ENCODE measurements at regions not wholly inside any gene's neighbourhood (a gene's known extent, or its start where the extent isn't known, plus 50 kb on each side); places are given as distances from the start of the nearest gene placed in this dataset.

GRCh38 chr5:128784726-128785125 lies 180.6 kb upstream of the SLC27A6 start:
- TF ChIP-seq CTCF (IDR thresholded peaks at IDR 0.05): no peak
- no peak for TF ChIP-seq EP300 (IDR thresholded peaks at IDR 0.05)
- no peak for TF ChIP-seq POLR2A (IDR thresholded peaks at IDR 0.05)
